Muscle of back (tissue), 3 donors: ENCODE measurements at regions not wholly inside any gene's neighbourhood (a gene's known extent, or its start where the extent isn't known, plus 50 kb on each side); places are given as distances from the start of the nearest gene placed in this dataset.
"Not testable (repeated sequence)": the region's sequence is repeated elsewhere in the genome, so short reads cannot be mapped to it uniquely, and the experiment has no call there.

Experiments used
- DNase-seq, 3 donors: peaks; one replicate each; pipeline versions ENCODE4 v3.0.0 to v3.0.0-alpha.2; 2013

GRCh38 chr6:145060714-145061113 lies 674.6 kb downstream of the EPM2A start:
- no peak for DNase-seq

DNA sequence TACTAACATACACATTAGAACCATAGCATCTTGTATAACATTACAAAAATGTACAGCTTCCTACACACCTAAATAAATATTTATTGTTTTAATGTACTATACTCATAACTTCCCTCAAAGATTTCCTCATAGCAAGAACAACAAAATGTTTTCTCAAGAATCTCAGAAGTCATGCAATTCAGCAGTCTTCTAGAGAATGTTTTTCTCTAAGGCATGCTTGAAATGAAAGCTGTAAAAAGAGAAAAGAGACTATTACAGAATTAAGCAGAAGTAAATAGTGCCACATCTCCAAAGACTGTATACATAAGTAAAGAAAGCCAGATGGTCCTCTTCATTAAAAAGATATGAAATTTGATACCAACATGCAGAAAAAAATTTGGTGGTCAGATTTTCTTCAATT lies 672.2 kb downstream of the EPM2A start:
- DNase-seq = no peak

DNA sequence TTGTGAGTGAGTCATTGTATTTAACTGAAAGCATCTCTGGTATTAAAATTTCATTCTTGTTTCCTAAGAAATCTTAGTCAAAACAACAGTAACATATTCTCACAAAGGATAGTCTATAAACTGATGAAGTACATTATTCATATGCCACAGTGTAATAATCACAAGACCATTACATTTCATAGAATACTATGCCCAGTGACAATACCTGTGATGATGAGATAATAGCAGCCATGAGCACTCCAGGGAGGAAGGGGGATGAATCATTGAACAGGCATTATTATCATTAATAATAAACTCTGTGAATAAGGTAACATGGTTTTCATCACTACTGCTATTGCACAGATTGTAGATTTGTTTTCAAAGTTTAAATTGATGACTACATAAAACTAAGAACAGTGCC lies 667.9 kb downstream of the EPM2A start:
- DNase-seq = peak in 1 of 3 donors; percentile 21

DNA sequence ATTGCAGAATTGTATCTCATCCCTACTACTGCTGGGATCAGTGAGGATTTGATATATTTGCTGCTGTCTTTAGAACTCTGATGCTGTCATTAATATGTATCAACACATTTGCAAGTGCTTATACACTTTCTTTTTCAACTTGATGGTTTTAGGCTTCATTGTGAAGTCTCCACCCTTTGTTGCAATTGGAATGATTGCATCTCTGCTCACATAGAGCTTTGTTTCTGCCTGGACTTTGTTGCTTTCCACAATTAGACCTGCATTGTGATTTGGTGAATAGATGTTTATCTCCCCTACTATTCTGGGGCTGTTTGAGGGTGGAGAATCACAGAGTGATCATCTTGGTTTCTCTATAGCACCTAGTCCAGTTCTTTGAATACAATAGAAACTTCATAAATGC lies 666.7 kb downstream of the EPM2A start:
- DNase-seq = no peak

DNA sequence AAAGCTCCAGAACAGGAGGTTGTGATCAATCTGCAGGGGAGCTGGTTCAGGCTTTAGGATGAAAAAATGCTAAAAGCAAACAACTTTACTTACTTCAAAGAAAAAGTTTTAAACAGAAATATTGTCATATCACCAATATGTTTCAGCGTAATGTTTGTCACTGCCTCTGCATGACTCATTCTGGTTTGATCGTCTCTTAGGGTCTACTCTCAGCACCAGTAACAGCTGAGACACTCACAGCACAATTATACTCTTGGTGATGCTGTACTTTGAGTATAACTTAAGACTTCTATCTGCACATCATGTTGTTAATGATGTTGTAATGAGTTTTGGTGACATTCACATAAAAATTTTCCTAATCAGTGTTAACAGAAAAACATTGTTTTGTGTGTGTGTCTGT lies 665.4 kb downstream of the EPM2A start:
- DNase-seq = no peak

DNA sequence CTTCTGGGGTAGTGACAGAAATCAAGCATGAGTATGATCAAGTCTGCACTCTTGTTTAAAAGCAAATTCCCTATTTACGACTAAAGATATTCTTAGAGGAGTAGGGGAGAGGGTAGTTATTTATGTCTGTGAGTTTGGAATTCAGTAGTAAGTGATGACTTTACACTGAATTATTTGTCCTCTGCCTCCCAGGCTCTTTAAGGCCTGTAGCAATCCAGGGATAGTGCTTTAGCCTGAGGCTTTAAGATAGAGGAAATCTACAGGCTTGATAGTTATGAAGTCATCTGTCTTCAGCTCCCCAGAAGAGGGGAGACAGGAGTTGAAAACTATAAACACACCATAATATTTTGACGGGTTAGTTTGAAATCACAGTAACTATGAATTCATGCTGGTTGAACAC lies 664.5 kb downstream of the EPM2A start:
- peak in 1 of 3 donors; percentile 41 for DNase-seq

DNA sequence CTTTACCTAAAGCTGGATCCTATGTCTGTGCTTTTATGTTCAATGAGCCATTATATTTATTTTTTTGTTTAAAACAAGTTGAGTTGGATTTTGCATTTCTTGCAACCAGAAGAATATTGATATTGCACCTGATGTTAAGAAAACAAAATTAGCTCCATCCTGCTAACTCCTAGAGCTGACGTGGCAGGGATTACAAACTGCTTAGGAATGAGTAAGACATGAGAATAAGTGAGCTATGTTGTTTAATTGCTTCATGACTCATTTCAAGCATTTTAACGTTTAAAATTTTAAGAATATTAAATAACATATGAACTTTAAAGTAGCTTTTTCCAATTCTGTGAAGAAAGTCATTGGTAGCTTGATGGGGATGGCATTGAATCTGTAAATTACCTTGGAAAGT lies 663.5 kb downstream of the EPM2A start:
- peak in 1 of 3 donors; percentile 26 for DNase-seq

DNA sequence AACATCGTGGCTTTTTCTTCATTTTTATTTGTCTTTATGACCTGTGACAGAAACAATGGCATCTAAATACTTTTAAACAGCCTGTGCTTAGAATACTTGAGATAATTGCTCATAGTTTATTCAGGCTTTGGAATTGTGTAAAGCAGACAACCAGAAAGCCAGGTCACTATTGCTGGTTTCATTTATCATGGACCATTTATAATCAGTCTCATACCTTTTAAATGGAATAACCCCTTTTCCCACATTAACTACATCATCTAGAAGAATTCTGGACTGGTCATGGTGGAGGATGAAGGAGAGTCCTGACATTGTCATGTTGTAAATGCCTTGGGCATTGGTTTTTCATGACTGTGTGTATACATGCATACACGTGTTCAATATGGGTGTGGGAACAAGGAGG lies 661.5 kb downstream of the EPM2A start:
- no peak for DNase-seq

DNA sequence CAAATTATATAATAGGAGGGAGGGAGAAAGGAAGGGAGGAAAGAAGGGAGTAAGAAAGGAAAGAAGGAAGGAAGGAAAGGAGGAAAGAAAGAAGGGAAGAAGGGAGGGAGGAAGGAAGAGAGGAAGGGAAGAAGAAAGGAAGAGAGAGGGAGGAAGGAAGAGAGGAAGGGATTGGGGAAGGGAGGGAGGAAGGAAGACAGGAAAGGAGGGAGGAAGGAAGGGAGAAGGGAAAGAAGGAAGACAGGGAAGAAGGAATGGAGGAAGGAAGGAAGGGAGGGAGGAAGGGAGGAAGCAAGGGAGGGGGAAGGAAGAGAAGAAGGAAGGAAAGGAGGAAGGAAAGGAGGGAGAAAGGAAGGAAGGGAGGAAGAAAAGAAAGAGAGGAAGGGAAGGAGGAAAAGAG lies 660.5 kb downstream of the EPM2A start:
- DNase-seq = no peak

DNA sequence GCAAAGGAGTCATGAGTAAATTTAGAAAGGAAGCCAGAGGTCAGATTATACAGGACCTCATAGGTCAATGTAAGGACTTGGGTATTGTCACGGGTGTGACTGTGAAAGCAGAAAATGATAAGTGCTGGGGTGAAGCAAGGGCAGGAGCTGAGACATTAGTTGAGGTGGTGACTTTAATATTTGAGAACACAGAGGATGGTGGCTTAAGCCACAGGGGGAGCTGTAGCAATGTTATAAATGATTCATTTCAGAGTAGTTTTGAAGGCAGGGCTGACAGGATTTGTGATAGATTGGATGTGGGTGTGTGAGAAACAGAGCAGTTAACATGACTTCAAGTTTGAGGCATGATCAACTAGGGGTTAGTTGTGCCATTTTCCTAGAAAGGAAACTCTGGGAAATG lies 659.9 kb downstream of the EPM2A start:
- no peak for DNase-seq

DNA sequence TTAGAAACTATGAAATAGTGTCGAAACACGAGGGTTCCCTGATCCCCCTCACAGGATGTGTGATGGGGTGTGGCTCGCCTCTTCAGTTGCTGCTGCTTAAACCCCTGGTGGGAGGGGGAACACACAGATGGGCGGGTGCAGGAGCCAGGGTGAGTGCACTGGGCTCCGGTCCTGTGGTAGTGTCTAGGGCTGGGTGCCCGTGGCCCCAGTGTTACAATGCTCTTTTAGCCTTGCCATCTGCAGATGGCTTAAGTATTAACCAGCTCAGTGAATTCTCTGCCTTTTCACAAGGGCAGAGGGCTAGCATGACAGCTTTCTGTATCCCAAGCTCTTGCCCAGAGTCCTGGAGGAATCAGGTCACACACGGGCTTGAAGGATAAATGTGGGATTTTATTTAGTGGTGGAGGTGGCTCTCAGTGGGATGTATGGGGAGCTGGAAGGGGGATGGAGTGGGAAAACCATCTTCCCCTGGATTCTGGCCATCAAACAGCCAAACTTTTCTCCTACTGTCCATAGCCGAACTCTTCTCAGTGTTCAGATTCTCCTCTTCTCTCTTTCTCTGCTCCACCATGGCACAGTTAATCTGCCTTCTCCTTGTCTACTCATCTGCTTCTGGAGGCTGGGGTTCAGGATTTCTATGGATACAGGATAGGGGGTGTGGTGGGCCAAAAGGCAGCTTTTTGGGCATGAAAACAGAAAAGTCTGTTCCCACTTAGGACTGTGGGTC lies 659.0 kb downstream of the EPM2A start:
- no peak for DNase-seq

GRCh38 chr6:145077382-145077781 lies 657.9 kb downstream of the EPM2A start:
- no peak for DNase-seq

GRCh38 chr6:145080651-145081050 lies 654.7 kb downstream of the EPM2A start:
- DNase-seq = peak in 1 of 3 donors; percentile 8

GRCh38 chr6:145081677-145082076 lies 653.6 kb downstream of the EPM2A start:
- DNase-seq = no peak

DNA sequence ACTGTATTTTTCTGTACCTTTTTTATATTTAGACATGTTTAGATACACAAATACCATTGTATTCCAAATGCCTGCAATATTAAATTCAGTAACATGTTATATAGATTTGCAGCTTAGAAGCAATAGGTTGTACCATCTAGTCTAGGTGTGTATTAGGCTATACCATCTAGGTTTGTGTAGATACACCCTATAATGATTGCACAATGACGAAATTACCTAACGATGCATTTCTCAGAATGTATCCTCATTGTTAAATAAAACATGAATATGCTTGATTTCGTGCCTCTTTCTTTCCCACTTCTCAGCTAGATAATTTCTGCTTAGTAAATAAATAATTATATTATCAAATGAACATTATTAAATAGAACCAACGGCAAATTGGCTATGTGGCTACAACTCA lies 653.0 kb downstream of the EPM2A start:
- no peak for DNase-seq

- peak; percentile 16 to 38 (median 33) for DNase-seq
These were observed 649.1 kb downstream of the EPM2A start for GRCh38 chr6:145086197-145086596.

- peak in 1 of 3 donors; percentile 6 for DNase-seq
These were observed 648.3 kb downstream of the EPM2A start for GRCh38 chr6:145087034-145087433.

DNA sequence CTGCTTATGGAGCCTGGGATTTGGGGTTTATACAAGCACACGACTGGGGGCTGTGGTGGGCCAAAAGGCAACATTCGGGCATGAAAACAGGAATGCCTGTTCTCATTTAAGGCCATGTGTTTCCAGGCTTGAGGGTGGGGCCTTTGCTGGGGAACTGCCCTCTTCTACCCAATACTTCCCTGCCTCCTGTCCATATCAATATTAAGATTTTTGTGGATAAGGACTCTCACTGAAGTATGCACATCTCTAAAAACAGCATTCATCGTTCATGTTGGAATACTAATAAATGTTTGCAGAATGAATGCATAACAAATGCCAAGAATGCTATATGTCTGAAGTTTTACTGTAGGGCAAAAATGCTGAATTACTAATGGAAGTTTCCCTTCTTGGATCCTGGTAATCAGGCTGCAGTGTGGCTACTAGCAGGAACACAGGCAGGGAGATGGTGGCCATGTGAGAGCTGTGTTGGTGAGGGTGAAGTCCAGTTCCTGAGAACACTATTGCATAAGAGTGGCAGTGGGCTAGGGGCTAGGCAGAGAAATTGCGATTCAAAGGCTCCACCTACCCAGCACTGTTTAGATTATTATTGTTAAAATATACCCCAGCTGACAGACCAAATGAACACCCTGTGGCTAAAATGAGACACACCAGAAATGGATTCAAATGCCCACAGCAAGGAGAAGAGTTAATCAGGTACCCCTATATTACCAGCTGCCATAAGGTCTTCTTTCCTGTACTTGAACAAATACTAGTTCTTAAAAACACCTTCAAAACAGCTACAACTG lies 644.3 kb downstream of the EPM2A start:
- DNase-seq = no peak

DNA sequence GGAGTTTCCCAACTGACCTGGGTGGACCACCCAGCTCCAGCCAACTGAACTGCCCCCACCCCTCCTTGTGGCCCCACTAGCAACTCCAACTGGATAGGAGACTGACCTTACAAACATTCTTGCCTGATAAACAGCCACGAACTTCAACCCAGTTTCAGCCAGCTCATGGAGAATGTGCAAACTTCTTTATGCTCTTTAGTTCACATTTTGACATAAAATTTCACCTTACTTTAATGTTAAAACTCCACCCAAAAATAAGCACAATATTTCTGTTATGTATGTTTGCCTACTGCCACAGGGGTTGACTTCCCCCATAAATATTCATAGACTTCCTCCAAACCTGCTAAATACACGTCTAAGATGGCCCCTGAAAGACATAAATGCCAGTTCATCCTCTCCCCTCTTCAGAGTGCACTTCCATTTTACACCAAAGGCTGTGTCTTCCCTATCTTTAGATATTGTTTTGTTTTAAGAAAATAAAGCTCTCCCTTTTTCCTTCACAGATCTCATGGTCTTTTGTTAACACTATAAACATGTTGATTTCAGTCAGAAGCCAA lies 643.7 kb downstream of the EPM2A start:
- no peak for DNase-seq

- no peak for DNase-seq
These were observed 642.8 kb downstream of the EPM2A start for GRCh38 chr6:145092554-145092953.

DNA sequence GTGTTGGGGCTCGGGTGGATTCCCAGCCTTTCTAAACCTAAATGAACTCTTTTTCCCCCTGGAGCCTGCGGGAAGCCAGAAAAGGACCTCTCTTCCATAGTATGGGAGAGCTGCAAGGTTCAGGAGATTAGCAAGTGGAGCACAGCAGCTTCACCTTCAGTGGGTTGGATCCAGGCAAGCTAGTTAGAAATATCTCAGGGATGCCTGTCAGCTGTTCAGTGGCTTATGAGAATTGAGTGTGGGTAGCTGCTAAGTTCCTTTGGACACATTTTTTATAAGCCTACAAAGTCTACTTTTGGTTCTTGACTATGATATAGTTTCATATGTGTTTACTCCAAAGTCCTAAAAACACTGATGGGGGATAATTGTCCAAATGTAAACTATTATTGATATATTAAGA lies 642.1 kb downstream of the EPM2A start:
- no peak for DNase-seq

DNA sequence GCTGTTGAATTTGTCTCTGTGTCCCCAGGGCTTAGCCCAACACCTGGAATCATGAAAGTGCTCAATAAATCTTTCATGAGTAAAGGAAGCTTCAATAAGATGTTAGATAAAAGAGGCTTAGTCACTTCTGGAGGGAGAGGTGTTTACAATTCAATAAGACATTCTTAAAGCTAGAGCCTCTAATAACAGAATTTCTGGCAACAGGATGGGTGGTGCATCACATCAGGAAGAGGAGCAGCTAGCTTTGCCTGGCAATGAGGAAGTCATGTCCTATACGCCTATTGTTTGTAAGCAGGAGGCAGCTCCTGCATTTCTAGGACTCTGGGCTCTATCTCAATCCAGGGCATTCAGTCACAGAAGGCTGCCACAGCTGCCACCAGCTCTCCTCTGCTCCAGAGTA lies 638.5 kb downstream of the EPM2A start:
- no peak for DNase-seq

- DNase-seq = not testable (repeated sequence)
These were observed 637.2 kb downstream of the EPM2A start for GRCh38 chr6:145098127-145098526.
